ENCODE measurements at regions not wholly inside any gene's neighbourhood (a gene's known extent, or its start where the extent isn't known, plus 50 kb on each side); places are given as distances from the start of the nearest gene placed in this dataset.

GRCh38 chr2:55112229-55113031 lies 62.2 kb upstream of the RTN4 start:
- Histone ChIP-seq H3K4me3 (ENCODE audit: low read length) (no peak overlapping the region), H3K9me3 (replicated peaks; ENCODE audit: control insufficient read depth, low read depth, low read length) (no peaks in the 10 kb centered on the region), H3K4me1 (ENCODE audit: control insufficient read depth, insufficient read depth, low read length) (peaks cover 48% of the 10 kb centered on the region), H3K27ac (ENCODE audit: low read length) (peak overlapping the region; percentile 94), H3K36me3 (ENCODE audit: control insufficient read depth, insufficient read depth, low read length) (no peaks in the 10 kb centered on the region), H3K27me3 (ENCODE audit: control insufficient read depth, insufficient read depth, low read length) (no peaks in the 10 kb centered on the region)
- DNase-seq = peak; percentile 98
- 0% methylated on average over 6 of the region's 13 CpGs for WGBS (ENCODE audit: insufficient coverage)

- H3K4me3 ChIP-seq (ENCODE audit: low read length) = no peak overlapping the region
Measured at GRCh38 chr2:55111570-55112228, 61.4 kb upstream of the RTN4 start.

GRCh38 chr2:55111230-55111569 lies 60.9 kb upstream of the RTN4 start:
- DNase-seq = no peak
- peaks cover 46% of the 10 kb centered on the region for H3K4me1 ChIP-seq (ENCODE audit: control insufficient read depth, insufficient read depth, low read length)
- WGBS (ENCODE audit: insufficient coverage) = no CpG with 5 or more reads among the region's 4 CpGs
- H3K36me3 ChIP-seq (ENCODE audit: control insufficient read depth, insufficient read depth, low read length) = no peaks in the 10 kb centered on the region
- peak overlapping the region; percentile 94 for H3K27ac ChIP-seq (ENCODE audit: low read length)
- H3K27me3 ChIP-seq (ENCODE audit: control insufficient read depth, insufficient read depth, low read length) = no peaks in the 10 kb centered on the region
- H3K4me3 ChIP-seq (ENCODE audit: low read length) = no peak overlapping the region
- H3K9me3 ChIP-seq (replicated peaks; ENCODE audit: control insufficient read depth, low read depth, low read length) = no peaks in the 10 kb centered on the region

More at GRCh38 chr2:55111570-55112228, 61.4 kb upstream of the RTN4 start:
- H3K9me3 ChIP-seq (replicated peaks; ENCODE audit: control insufficient read depth, low read depth, low read length) = no peaks in the 10 kb centered on the region
- no peaks in the 10 kb centered on the region for H3K27me3 ChIP-seq (ENCODE audit: control insufficient read depth, insufficient read depth, low read length)
- H3K36me3 ChIP-seq (ENCODE audit: control insufficient read depth, insufficient read depth, low read length) = no peaks in the 10 kb centered on the region
- peaks cover 46% of the 10 kb centered on the region for H3K4me1 ChIP-seq (ENCODE audit: control insufficient read depth, insufficient read depth, low read length)
- peak; percentile 79 for DNase-seq
- peak overlapping the region; percentile 94 for H3K27ac ChIP-seq (ENCODE audit: low read length)
- WGBS (ENCODE audit: insufficient coverage) = 57% methylated on average over 7 of the region's 11 CpGs

GRCh38 chr2:55109219-55109891 lies 59.1 kb upstream of the RTN4 start:
- H3K4me3 ChIP-seq (ENCODE audit: low read length) = no peak overlapping the region
- peak overlapping the region; percentile 53 for H3K27ac ChIP-seq (ENCODE audit: low read length)
- no peaks in the 10 kb centered on the region for H3K36me3 ChIP-seq (ENCODE audit: control insufficient read depth, insufficient read depth, low read length)
- peaks cover 41% of the 10 kb centered on the region for H3K4me1 ChIP-seq (ENCODE audit: control insufficient read depth, insufficient read depth, low read length)
- no peaks in the 10 kb centered on the region for H3K27me3 ChIP-seq (ENCODE audit: control insufficient read depth, insufficient read depth, low read length)
- DNase-seq = peak; percentile 71
- 38% methylated on average over 1 of the region's 2 CpGs for WGBS (ENCODE audit: insufficient coverage)
- H3K9me3 ChIP-seq (replicated peaks; ENCODE audit: control insufficient read depth, low read depth, low read length) = no peaks in the 10 kb centered on the region

- DNase-seq = peak; percentile 32
- no peaks in the 10 kb centered on the region for H3K27me3 ChIP-seq (ENCODE audit: control insufficient read depth, insufficient read depth, low read length)
- no peaks in the 10 kb centered on the region for H3K9me3 ChIP-seq (replicated peaks; ENCODE audit: control insufficient read depth, low read depth, low read length)
- no peaks in the 10 kb centered on the region for H3K36me3 ChIP-seq (ENCODE audit: control insufficient read depth, insufficient read depth, low read length)
- peaks cover 39% of the 10 kb centered on the region for H3K4me1 ChIP-seq (ENCODE audit: control insufficient read depth, insufficient read depth, low read length)
- no peak overlapping the region for H3K27ac ChIP-seq (ENCODE audit: low read length)
- WGBS (ENCODE audit: insufficient coverage) = no CpG with 5 or more reads among the region's 7 CpGs
- H3K4me3 ChIP-seq (ENCODE audit: low read length) = no peak overlapping the region
Measured at GRCh38 chr2:55108456-55109160, 58.4 kb upstream of the RTN4 start.

- Histone ChIP-seq H3K27ac (ENCODE audit: low read length) (no peak overlapping the region), H3K9me3 (replicated peaks; ENCODE audit: control insufficient read depth, low read depth, low read length) (no peaks in the 10 kb centered on the region), H3K4me1 (ENCODE audit: control insufficient read depth, insufficient read depth, low read length) (peaks cover 28% of the 10 kb centered on the region), H3K27me3 (ENCODE audit: control insufficient read depth, insufficient read depth, low read length) (no peaks in the 10 kb centered on the region), H3K36me3 (ENCODE audit: control insufficient read depth, insufficient read depth, low read length) (no peaks in the 10 kb centered on the region), H3K4me3 (ENCODE audit: low read length) (no peak overlapping the region)
- DNase-seq = no peak
Measured at GRCh38 chr2:55107436-55107835, 57.2 kb upstream of the RTN4 start.

- H3K27me3 ChIP-seq (ENCODE audit: control insufficient read depth, insufficient read depth, low read length) = no peaks in the 10 kb centered on the region
- WGBS (ENCODE audit: insufficient coverage) = 78% methylated on average over 1 of the region's 1 CpG
- H3K27ac ChIP-seq (ENCODE audit: low read length) = no peak overlapping the region
- no peak overlapping the region for H3K4me3 ChIP-seq (ENCODE audit: low read length)
- H3K9me3 ChIP-seq (replicated peaks; ENCODE audit: control insufficient read depth, low read depth, low read length) = no peaks in the 10 kb centered on the region
- no peaks in the 10 kb centered on the region for H3K36me3 ChIP-seq (ENCODE audit: control insufficient read depth, insufficient read depth, low read length)
- no peak for DNase-seq
- peaks cover 17% of the 10 kb centered on the region for H3K4me1 ChIP-seq (ENCODE audit: control insufficient read depth, insufficient read depth, low read length)
Measured at GRCh38 chr2:55106148-55106547, 55.9 kb upstream of the RTN4 start.

- H3K36me3 ChIP-seq (ENCODE audit: control insufficient read depth, insufficient read depth, low read length) = no peaks in the 10 kb centered on the region
- H3K27ac ChIP-seq (ENCODE audit: low read length) = no peak overlapping the region
- H3K4me3 ChIP-seq (ENCODE audit: low read length) = no peak overlapping the region
- no peaks in the 10 kb centered on the region for H3K9me3 ChIP-seq (replicated peaks; ENCODE audit: control insufficient read depth, low read depth, low read length)
- no peaks in the 10 kb centered on the region for H3K27me3 ChIP-seq (ENCODE audit: control insufficient read depth, insufficient read depth, low read length)
- peaks cover 17% of the 10 kb centered on the region for H3K4me1 ChIP-seq (ENCODE audit: control insufficient read depth, insufficient read depth, low read length)
- WGBS (ENCODE audit: insufficient coverage) = 100% methylated on average over 1 of the region's 2 CpGs
- DNase-seq = no peak
Measured at GRCh38 chr2:55105456-55105855, 55.2 kb upstream of the RTN4 start.

GRCh38 chr2:55103046-55103445 lies 52.8 kb upstream of the RTN4 start:
- DNase-seq = peak; percentile 77
- H3K4me3 ChIP-seq (ENCODE audit: low read length) = no peak overlapping the region
- H3K27me3 ChIP-seq (ENCODE audit: control insufficient read depth, insufficient read depth, low read length) = no peaks in the 10 kb centered on the region
- WGBS (ENCODE audit: insufficient coverage) = no CpG with 5 or more reads among the region's 3 CpGs
- peaks cover 10% of the 10 kb centered on the region for H3K4me1 ChIP-seq (ENCODE audit: control insufficient read depth, insufficient read depth, low read length)
- no peaks in the 10 kb centered on the region for H3K9me3 ChIP-seq (replicated peaks; ENCODE audit: control insufficient read depth, low read depth, low read length)
- no peaks in the 10 kb centered on the region for H3K36me3 ChIP-seq (ENCODE audit: control insufficient read depth, insufficient read depth, low read length)
- no peak overlapping the region for H3K27ac ChIP-seq (ENCODE audit: low read length)
